Cardiac muscle cell (in vitro differentiated cells and primary cell): ENCODE measurements at regions not wholly inside any gene's neighbourhood (a gene's known extent, or its start where the extent isn't known, plus 50 kb on each side); places are given as distances from the start of the nearest gene placed in this dataset.

Experiments used
- DNase-seq, 2 donors: peaks; one replicate each; pipeline versions ENCODE4 v3.0.0 to v3.0.0-alpha.2; 2010 to 2017; ENCODE audit warnings: low read depth in 1 of 2, low spot score in 1 of 2
- H3K27ac ChIP-seq: fragments of 200-600 bp; sonication (generic); 2 replicates; pipeline ENCODE4 v1.5.1; 2016
- H3K27me3 ChIP-seq: fragments of 200-600 bp; sonication (generic); 2 replicates; pipeline ENCODE4 v1.6.0; 2016; ENCODE audit warnings: control low read depth
- H3K36me3 ChIP-seq: fragments of 200-600 bp; sonication (generic); 2 replicates; pipeline ENCODE4 v1.5.1; 2016; ENCODE audit warnings: control low read depth
- H3K4me1 ChIP-seq: fragments of 200-600 bp; sonication (generic); 2 replicates; pipeline ENCODE4 v1.8.1; 2017; ENCODE audit warnings: low read depth, mild to moderate bottlenecking, mixed run types
- H3K4me3 ChIP-seq: fragments of 200-600 bp; sonication (generic); 2 replicates; pipeline ENCODE4 v1.5.1; 2016; ENCODE audit warnings: mild to moderate bottlenecking
- H3K9me3 ChIP-seq: fragments of 200-600 bp; sonication (generic); 2 replicates; pipeline ENCODE4 v1.5.1; 2017; ENCODE audit warnings: low read depth, mild to moderate bottlenecking, control low read depth
- TF ChIP-seq, protein P1 (sequence below): IDR thresholded peaks from 2 replicates; pipeline ENCODE4 v1.5.1; 2012; ENCODE audit warnings: low read depth, mild to moderate bottlenecking, low read length

DNA sequence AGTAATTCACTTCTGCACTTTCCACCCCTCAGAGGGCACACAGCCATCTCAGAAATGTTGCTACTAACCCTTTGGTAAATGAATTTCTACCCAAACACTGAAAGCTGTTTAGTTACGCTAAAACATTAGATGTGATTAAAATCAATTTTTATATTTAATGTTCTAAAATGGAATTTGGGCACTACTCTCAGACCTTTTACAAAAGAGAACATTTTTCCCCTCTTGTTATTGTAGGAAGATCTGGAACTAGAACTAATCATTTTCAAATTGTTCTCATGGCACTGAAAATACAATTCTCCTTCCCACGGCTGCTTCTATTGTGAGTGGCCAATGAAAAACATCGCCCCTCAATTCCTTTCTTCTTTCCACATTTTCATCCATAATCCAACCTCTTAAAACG, 627.4 kb downstream of the CDH26 start:
- no peaks in the 10 kb centered on the region for H3K9me3 ChIP-seq
- no peak overlapping the region for H3K4me3 ChIP-seq
- TF ChIP-seq, protein P1, sequence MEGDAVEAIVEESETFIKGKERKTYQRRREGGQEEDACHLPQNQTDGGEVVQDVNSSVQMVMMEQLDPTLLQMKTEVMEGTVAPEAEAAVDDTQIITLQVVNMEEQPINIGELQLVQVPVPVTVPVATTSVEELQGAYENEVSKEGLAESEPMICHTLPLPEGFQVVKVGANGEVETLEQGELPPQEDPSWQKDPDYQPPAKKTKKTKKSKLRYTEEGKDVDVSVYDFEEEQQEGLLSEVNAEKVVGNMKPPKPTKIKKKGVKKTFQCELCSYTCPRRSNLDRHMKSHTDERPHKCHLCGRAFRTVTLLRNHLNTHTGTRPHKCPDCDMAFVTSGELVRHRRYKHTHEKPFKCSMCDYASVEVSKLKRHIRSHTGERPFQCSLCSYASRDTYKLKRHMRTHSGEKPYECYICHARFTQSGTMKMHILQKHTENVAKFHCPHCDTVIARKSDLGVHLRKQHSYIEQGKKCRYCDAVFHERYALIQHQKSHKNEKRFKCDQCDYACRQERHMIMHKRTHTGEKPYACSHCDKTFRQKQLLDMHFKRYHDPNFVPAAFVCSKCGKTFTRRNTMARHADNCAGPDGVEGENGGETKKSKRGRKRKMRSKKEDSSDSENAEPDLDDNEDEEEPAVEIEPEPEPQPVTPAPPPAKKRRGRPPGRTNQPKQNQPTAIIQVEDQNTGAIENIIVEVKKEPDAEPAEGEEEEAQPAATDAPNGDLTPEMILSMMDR, result no peak
- no peak for DNase-seq
- H3K36me3 ChIP-seq, result no peaks in the 10 kb centered on the region
- no peaks in the 10 kb centered on the region for H3K27me3 ChIP-seq
- H3K27ac ChIP-seq, result no peak overlapping the region
- H3K4me1 ChIP-seq, result no peaks in the 10 kb centered on the region

DNA sequence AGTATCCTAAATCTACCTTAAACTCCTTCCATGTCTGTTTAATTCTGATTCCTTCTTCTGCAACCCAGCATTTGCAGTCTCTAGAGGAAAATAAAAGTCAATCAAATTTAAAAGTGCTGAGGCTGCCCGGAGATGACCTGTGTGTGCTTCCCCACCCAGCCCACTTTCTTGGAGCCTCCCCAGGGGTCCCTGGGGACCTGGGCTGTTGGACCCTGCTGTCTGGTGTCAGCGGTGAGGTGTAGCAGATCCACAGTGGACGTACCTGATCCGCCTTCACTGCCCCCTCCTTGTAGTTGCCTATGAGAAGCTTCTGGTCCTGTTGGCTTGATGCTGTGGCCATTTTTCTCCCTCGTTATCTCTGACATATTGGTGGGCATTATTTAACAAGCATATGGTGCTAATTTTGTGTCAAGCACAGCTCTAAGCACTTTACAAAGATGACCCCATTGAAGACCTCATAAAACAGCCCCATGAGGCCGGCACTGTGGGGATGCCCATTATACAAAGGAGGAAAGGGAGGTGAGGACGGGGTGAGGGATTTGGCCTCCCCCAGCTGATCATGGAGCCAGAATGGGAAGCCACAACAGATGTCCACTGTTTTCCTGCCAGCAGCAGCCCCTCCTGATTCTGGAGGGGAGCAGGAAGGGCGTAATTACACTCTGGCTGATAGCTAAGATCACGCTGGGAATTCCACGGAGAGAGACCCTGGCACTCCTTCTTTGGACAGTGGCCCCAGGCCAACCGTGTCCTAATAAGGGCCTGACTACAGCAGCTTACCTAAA, 628.2 kb downstream of the CDH26 start:
- H3K9me3 ChIP-seq, result no peaks in the 10 kb centered on the region
- H3K4me3 ChIP-seq, result no peak overlapping the region
- H3K27me3 ChIP-seq, result no peaks in the 10 kb centered on the region
- TF ChIP-seq, protein P1, result no peak
- no peaks in the 10 kb centered on the region for H3K36me3 ChIP-seq
- DNase-seq, result no peak
- no peaks in the 10 kb centered on the region for H3K4me1 ChIP-seq
- no peak overlapping the region for H3K27ac ChIP-seq

DNA sequence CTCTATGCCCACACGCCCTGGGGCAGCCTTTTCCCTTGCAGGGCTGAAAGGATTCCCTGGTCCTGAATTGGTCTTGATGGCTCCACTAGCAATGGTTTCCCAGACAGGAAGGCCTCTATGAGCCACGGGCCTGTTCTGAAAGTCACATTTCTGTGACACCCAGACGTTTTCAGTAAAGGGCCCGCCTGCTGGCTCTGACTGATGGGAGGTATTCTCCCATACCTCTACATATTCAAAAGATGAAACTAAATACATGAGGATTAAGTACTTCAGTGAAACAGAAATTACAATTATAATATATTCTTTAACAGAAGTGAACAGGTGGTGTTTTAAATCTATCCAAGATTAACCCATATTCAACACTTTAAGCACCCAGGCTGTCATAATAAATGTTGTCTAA, 629.8 kb downstream of the CDH26 start:
- no peak overlapping the region for H3K27ac ChIP-seq
- no peak for DNase-seq
- no peaks in the 10 kb centered on the region for H3K9me3 ChIP-seq
- H3K27me3 ChIP-seq, result no peaks in the 10 kb centered on the region
- no peaks in the 10 kb centered on the region for H3K4me1 ChIP-seq
- no peak overlapping the region for H3K4me3 ChIP-seq
- TF ChIP-seq, protein P1, result no peak
- no peaks in the 10 kb centered on the region for H3K36me3 ChIP-seq

DNA sequence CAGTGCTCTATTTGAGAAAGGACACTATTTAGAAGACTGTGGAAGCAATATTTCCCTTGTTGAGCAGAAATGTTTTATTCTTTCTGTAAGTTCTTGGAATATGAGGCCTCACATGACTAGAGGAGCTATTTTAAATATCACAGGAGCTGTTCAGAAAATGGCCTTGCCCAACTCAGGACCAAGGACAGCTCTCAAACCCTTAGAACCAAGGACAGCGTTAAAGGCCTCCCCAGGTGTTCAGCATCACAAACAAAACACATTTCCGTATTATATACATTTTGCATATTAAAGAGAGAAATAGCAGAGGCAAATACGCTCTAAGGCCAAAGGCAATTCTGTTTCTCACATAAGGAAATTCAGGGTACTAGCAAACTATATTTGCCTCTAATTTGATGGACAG, 631.4 kb downstream of the CDH26 start:
- TF ChIP-seq, protein P1, result no peak
- no peaks in the 10 kb centered on the region for H3K4me1 ChIP-seq
- DNase-seq, result peak in 1 of 2 donors; percentile 87

DNA sequence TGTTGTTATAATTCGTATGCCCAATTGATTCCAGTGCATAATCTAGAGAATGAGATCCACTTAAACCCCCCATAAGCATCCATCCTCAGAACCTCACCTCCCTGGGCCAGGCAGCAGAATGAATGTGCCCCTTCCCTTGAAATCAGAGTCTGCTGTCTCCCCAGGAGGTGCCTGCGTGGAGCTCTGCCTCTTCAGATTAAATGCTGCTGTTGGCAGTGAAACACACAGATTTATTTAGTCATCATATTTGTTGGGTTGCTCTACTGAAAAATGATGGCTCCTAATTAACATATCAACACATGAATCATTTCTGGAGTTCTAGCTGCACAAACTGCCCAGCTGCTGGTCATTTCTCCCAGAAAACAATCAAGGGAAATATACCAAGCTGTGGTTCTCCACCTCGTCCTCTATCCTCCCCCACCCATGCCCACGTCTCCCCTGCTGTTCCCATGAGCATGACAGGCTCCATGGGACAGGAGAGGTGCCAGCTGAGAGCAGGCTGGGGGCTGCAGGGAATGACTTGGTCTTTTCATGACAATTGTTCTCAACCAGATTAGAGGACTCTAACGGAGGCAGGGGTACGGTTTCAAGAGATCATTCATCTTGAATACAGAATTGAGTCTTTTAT, 633.1 kb downstream of the CDH26 start:
- Histone ChIP-seq H3K9me3 (no peaks in the 10 kb centered on the region), H3K27me3 (no peaks in the 10 kb centered on the region), H3K4me1 (no peaks in the 10 kb centered on the region), H3K27ac (no peak overlapping the region), H3K4me3 (no peak overlapping the region), H3K36me3 (no peaks in the 10 kb centered on the region)
- no peak for DNase-seq
- TF ChIP-seq, protein P1, result no peak

More for the DNA sequence above, 631.4 kb downstream of the CDH26 start:
- Histone ChIP-seq H3K27me3 (no peaks in the 10 kb centered on the region), H3K27ac (no peak overlapping the region), H3K9me3 (no peaks in the 10 kb centered on the region), H3K36me3 (no peaks in the 10 kb centered on the region), H3K4me3 (no peak overlapping the region)
